ENCODE measurements at regions not wholly inside any gene's neighbourhood (a gene's known extent, or its start where the extent isn't known, plus 50 kb on each side); places are given as distances from the start of the nearest gene placed in this dataset.

DNA sequence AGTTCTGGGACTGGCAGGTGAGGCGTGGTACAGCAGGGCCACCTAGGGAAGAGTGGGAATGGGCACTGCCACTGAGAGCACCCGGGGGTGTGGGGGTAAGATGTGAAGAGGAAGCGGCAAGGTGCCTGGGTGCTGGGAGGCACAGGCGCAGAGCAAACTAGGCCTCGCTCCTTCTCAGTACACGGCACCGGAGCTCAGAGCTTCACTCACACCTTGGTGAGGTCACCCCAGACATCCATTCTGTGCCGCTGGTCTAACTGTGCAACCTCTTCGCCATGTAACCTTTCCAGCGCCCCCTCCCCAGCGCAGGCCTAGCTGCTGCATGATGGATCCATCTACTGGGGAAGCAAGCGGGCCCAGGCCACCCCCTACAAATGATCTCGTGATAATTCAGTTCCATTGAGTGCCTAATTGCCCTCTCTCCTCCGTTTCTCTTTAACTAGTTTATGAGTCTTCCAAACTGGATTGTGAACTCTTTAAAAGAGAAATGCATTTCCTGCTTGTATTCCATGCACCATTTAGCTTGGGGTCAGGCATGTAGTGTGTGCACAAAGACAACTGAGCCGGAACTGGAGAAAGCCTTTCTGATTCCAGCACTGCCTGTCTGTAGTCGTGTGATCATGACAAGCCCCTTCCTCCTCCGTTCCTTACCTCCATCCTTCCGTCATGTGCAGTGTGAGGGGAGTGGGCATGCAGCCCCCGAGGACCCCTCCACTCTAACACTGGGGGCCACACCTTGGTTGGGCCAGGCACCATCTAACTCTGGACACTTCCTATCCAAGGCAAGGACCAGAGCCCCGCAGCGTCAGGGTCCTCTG, 1475.2 kb downstream of the TBC1D22A start:
- DNase-seq = no peak

DNA sequence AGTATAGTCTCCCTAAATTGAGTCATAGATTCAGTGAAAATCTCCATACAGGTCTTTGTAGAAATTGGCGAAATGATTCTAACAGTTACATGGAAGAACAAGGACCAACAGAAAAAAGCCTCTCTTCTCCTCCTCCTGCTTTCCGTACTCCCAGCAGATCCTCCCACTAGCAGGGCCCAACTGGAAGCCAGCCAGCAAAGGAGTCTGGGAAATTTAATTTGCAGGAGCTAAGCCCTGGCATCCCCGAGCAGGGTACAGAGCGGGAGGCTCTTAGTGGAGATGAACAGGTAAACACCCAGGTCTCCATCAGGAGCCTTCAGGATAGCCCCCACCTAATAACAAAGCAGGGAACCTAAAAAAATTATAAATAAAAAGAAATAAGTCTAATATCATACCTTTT, 1473.8 kb downstream of the TBC1D22A start:
- no peak for DNase-seq

DNA sequence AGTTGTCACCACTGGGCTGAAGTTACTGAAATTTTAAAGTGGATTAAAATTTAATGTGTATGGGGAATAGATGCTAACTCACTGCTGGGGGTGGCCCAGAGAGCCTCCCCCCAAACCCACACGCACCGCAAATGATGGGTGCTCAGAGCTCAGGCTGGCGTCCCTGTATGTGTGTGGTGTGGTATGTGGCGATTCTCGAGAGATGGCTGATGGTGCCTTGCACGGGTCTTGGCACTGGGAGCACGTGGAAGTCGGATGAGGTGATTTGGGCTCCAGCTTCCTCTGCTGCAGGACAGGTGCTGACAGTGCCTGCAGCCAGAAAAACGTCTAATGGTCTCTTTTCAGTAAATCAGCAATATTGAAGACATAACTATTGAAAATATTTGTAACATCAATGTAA, 1473.3 kb downstream of the TBC1D22A start:
- DNase-seq = no peak

- no peak for DNase-seq
These were observed 1471.6 kb downstream of the TBC1D22A start for GRCh38 chr22:48234011-48234410.

DNA sequence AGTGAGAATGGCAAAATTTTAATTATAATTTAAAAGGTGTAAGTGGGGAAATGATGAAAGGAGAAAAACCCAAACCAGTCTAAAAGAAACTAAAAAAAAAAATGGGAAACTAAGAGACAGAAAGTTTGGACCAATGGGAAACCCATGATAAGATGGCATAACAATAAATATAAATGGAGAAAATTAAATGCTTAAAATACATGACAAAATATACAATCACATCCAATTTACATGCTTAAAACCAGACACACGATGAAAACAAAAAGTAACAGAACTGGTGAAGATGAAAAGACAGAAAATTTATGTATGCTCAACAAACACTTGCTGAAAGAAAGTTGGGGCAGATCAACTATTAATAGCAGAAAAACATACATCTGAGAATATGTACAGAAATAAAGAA, 1471.1 kb downstream of the TBC1D22A start:
- DNase-seq = no peak

GRCh38 chr22:48228468-48228867, 1466.0 kb downstream of the TBC1D22A start:
- no peak for DNase-seq

DNA sequence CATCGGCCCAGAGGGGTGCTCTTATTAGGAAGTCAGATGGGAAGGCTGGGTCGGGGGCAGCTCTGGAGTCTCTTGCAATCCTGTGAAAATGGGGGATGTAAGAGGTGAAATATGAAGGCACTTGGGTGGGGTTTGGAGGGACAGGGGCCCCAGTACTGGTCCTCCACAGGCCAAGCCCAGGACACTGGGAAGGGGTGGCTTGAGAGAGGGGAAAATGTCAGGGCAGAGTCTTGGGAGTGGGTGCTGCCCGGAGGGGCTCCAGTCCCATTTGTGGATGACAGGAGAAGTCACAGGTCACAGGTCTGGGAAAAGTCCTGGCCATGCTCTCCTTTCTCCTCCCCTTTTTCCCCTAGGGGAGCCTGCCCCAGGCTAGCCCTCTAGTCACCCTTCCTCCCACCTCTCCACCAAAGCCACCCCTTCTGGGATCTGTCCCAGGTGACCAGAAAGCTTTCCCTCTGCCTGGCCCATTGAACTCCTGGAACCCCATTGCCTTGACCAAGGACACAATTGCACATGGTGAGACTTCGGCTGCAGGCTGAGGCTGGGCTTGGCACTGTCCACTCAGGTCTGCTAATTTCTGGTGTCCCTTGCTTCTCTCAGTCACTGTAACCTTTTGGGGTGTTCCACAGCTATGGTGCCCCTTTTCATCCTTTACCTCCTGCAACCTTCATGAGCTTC, 1465.0 kb downstream of the TBC1D22A start:
- no peak for DNase-seq

- DNase-seq = no peak
These were observed 1463.9 kb downstream of the TBC1D22A start for GRCh38 chr22:48226026-48227013.

- no peak for DNase-seq
These were observed 1461.9 kb downstream of the TBC1D22A start for GRCh38 chr22:48224332-48224731.

DNA sequence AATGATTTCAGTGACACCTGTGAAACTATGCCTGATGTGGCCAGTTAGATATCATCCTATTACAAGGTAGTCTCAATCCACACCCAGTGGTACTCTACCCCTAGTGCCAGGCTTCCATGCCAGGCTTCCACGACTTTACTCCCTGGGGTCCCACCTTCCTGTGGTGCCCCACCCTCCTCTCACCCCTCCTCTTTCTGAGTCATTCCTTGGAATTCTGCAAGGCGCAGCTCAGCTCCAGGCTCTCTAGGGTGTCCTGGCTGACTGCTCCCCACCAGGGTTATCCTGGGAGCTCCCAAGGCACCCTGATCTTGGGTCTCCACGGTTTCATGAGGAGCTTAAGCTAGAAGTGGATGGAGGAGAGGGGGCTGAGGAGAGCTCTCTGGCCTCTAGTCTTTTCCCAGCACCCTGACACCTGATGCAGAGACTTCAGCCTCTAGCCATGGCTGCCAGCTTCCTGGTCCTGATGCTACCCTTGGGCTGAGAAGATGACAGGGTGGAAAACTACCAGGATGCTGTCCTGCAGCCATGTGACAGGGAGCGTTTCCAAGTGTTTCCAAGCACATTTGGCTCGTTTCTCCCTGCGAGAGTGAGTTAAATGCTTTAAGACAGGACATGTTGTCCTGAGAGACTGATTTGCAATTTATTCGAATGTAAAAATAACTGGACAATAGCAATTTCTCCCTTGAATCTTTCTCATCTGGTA, 1461.2 kb downstream of the TBC1D22A start:
- DNase-seq = no peak

- no peak for DNase-seq
These were observed 1460.5 kb downstream of the TBC1D22A start for GRCh38 chr22:48222742-48223487.

DNA sequence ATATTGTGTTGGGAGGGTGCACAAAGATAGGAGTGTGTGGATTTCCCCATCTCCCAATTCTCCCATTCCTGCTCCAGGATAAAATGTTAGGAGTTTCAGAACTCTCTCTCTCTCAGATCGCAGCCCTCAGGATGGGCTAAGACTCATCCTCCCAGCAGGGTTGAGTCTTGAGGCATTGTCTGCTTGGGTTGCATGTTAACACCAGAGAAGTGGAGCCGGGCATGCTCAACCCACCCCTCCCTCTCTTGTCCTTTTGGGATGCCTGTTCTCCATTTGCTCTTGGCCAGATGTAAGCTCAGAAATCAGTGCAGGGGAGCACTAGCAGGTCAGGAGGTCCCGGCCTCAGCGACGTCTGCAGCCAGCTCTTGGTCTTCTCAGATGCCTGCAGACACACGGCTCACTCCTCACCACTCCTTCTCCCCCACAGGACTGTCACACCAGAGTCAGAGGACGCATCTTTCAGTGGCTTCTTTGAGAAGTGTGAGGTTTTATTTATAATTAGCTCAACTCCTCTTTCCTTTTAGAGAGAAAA, 1456.5 kb downstream of the TBC1D22A start:
- no peak for DNase-seq

- DNase-seq = no peak
These were observed 1455.1 kb downstream of the TBC1D22A start for GRCh38 chr22:48217596-48217995.

GRCh38 chr22:48212727-48213126, 1450.3 kb downstream of the TBC1D22A start:
- no peak for DNase-seq

- DNase-seq = no peak
These were observed 1448.4 kb downstream of the TBC1D22A start for GRCh38 chr22:48210812-48211211.

- no peak for DNase-seq
These were observed 1447.7 kb downstream of the TBC1D22A start for GRCh38 chr22:48210198-48210580.

GRCh38 chr22:48209473-48210197, 1447.2 kb downstream of the TBC1D22A start:
- no peak for DNase-seq

- no peak for DNase-seq
These were observed 1446.4 kb downstream of the TBC1D22A start for GRCh38 chr22:48208894-48209293.

DNA sequence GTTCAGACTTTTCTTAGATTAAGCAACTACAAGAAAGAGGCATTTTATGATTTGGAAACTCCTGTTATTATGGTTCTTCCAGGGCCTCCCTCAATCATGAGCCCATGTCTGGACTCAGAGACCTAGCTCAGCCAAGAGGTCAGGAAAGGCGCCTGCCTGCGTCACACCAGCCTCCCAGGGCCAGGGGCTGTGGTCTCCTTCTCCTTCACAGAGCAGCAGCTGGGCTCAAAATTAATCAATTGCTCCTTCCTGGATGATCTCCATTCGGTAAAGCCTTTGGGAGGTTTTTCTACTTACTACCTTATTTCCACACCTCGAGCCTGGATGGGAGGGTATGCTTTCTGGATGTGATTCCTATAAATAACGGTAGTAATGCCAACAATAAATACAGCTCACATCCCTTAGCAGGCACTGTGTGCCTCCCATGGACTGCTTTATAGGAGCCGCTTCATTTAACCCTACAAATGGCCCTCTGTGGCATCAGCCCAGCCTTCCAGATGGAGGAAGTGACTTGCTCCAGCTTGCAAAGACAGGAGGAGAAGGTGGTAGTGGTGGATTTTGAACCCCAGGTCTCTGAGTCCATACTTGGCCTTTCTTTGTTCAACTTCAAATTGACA, 1445.6 kb downstream of the TBC1D22A start:
- no peak for DNase-seq

DNA sequence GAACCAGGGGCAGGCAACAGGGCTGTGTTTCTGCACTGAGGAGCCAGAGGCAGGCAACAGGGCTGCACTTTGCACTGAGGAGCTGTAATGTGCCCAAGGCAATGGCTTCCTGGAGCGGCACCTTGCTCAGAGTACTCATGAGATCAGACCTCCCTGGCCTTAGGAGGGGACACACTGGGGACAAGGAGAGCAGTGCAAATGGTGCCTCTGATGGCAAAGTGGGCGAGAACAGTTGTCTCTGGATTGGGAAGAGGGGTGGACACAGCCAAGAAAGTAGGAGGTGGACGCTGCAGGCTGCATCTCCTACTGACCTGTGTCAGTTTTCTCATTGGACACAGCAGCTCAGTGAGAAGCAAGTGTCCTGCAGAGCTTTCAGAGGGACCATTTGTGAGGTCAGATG, 1443.3 kb downstream of the TBC1D22A start:
- no peak for DNase-seq

Measured in stimulated activated CD4-positive, alpha-beta T cell treated with anti-CD3 and anti-CD28 coated beads, Interleukin-12 subunit alpha, Interleukin-12 subunit beta, amount 100 ng/mL, for 4 hours (primary cell).